ENCODE measurements at regions not wholly inside any gene's neighbourhood (a gene's known extent, or its start where the extent isn't known, plus 50 kb on each side); places are given as distances from the start of the nearest gene placed in this dataset.
"Not testable (repeated sequence)": the region's sequence is repeated elsewhere in the genome, so short reads cannot be mapped to it uniquely, and the experiment has no call there.

- TF ChIP-seq ZXDB (tag by site-specific recombination; IDR thresholded peaks at IDR 0.05), result no peak
- no peak for TF ChIP-seq IKZF3 (tag by site-specific recombination; IDR thresholded peaks at IDR 0.05)
- TF ChIP-seq KLF10 (tag by site-specific recombination; IDR thresholded peaks at IDR 0.05), result no peak
- no peak for TF ChIP-seq GLI2 (tag by site-specific recombination; IDR thresholded peaks at IDR 0.05; ENCODE audit: borderline replicate concordance, low read depth)
- no peak for TF ChIP-seq KLF8 (tag by site-specific recombination; IDR thresholded peaks at IDR 0.05)
- no peak for TF ChIP-seq ZNF791 (tag by site-specific recombination; IDR thresholded peaks at IDR 0.05)
- TF ChIP-seq ZNF175 (tag by site-specific recombination; IDR thresholded peaks at IDR 0.05), result no peak
These were observed 224.7 kb downstream of the SREK1 start (continued) for GRCh38 chr5:66368811-66369210.

GRCh38 chr5:66377747-66378146 lies 218.4 kb upstream of the MAST4 start:
- ChIA-PET POLR2A (no interaction called here), CTCF (no interaction called here)
- no peak overlapping the region for H3K27ac ChIP-seq (ENCODE audit: extremely low read depth, low read depth, low read length)
- no peaks in the 10 kb centered on the region for H3K9me3 ChIP-seq (ENCODE audit: control insufficient read depth, insufficient read depth, low read depth, low read length)
- H3K4me1 ChIP-seq (ENCODE audit: control insufficient read depth, insufficient read depth, low read length), result no peaks in the 10 kb centered on the region
- H3K4me3 ChIP-seq (ENCODE audit: low read depth, low read length), result no peak overlapping the region
- TF ChIP-seq KLF7 (tag by site-specific recombination; IDR thresholded peaks at IDR 0.05; ENCODE audit: borderline replicate concordance), result no peak
- H3K36me3 ChIP-seq (ENCODE audit: control insufficient read depth in 2 of 2, insufficient read depth in 1 of 2, low read length in 2 of 2), result no peaks in the 10 kb centered on the region

- Histone ChIP-seq H3K36me3 (ENCODE audit: control insufficient read depth in 2 of 2, insufficient read depth in 1 of 2, low read length in 2 of 2) (no peaks in the 10 kb centered on the region), H3K9me3 (ENCODE audit: control insufficient read depth, insufficient read depth, low read depth, low read length) (no peaks in the 10 kb centered on the region), H3K27ac (ENCODE audit: extremely low read depth, low read depth, low read length) (no peak overlapping the region), H3K4me1 (ENCODE audit: control insufficient read depth, insufficient read depth, low read length) (no peaks in the 10 kb centered on the region), H3K4me3 (ENCODE audit: low read depth, low read length) (no peak overlapping the region)
- TF ChIP-seq ZNF211 (tag by site-specific recombination; IDR thresholded peaks at IDR 0.05; ENCODE audit: low read depth) (no peak), ZNF747 (tag by site-specific recombination; IDR thresholded peaks at IDR 0.05) (no peak)
- POLR2A ChIA-PET, result no interaction called here
- CTCF ChIA-PET, result no interaction called here
These were observed 217.8 kb upstream of the MAST4 start for GRCh38 chr5:66378407-66378806.

- H3K36me3 ChIP-seq (ENCODE audit: control insufficient read depth in 2 of 2, insufficient read depth in 1 of 2, low read length in 2 of 2), result no peaks in the 10 kb centered on the region
- POLR2A ChIA-PET, result no interaction called here
- no peak overlapping the region for H3K27ac ChIP-seq (ENCODE audit: extremely low read depth, low read depth, low read length)
- no peak for TF ChIP-seq HOXA7 (CRISPR knock-in tag; IDR thresholded peaks at IDR 0.05; ENCODE audit: borderline replicate concordance)
- TF ChIP-seq ZNF274 (IDR thresholded peaks at IDR 0.05; ENCODE audit: low read length), result no peak
- TF ChIP-seq ZNF274 (tag by site-specific recombination; IDR thresholded peaks at IDR 0.05; ENCODE audit: borderline replicate concordance), result no peak
- TF ChIP-seq SP2 (tag by site-specific recombination; IDR thresholded peaks at IDR 0.05), result no peak
- no peak for TF ChIP-seq ZFP3 (tag by site-specific recombination; IDR thresholded peaks at IDR 0.05; ENCODE audit: low read depth)
- TF ChIP-seq OSR2 (tag by site-specific recombination; IDR thresholded peaks at IDR 0.05), result no peak
- no peak for TF ChIP-seq INSM2 (tag by site-specific recombination; IDR thresholded peaks at IDR 0.05)
- no peak for TF ChIP-seq ZNF341 (tag by site-specific recombination; IDR thresholded peaks at IDR 0.05; ENCODE audit: low read depth)
- no peak for TF ChIP-seq ZNF623 (tag by site-specific recombination; IDR thresholded peaks at IDR 0.05)
- no peak for TF ChIP-seq ZNF560 (tag by site-specific recombination; IDR thresholded peaks at IDR 0.05; ENCODE audit: borderline replicate concordance)
- no peak for TF ChIP-seq KLF9 (tag by site-specific recombination; IDR thresholded peaks at IDR 0.05; ENCODE audit: low read depth)
- no peak for TF ChIP-seq CTCF (tag by site-specific recombination; IDR thresholded peaks at IDR 0.05)
- no peak for TF ChIP-seq ZNF621 (tag by site-specific recombination; IDR thresholded peaks at IDR 0.05)
- TF ChIP-seq ZNF654 (tag by site-specific recombination; IDR thresholded peaks at IDR 0.05; ENCODE audit: low read depth), result no peak
- no peak for TF ChIP-seq ZNF837 (tag by site-specific recombination; IDR thresholded peaks at IDR 0.05)
- TF ChIP-seq ZNF473 (tag by site-specific recombination; IDR thresholded peaks at IDR 0.05), result no peak
- no peaks in the 10 kb centered on the region for H3K4me1 ChIP-seq (ENCODE audit: control insufficient read depth, insufficient read depth, low read length)
- CTCF ChIA-PET, result no interaction called here
- H3K9me3 ChIP-seq (ENCODE audit: control insufficient read depth, insufficient read depth, low read depth, low read length), result no peaks in the 10 kb centered on the region
- H3K4me3 ChIP-seq (ENCODE audit: low read depth, low read length), result no peak overlapping the region
These were observed 214.0 kb upstream of the MAST4 start for GRCh38 chr5:66382152-66382551.

GRCh38 chr5:66405145-66405544 lies 191.0 kb upstream of the MAST4 start:
- H3K4me1 ChIP-seq (ENCODE audit: control insufficient read depth, insufficient read depth, low read length); POLR2A ChIA-PET; H3K9me3 ChIP-seq (ENCODE audit: control insufficient read depth, insufficient read depth, low read depth, low read length); H3K27ac ChIP-seq (ENCODE audit: extremely low read depth, low read depth, low read length); H3K36me3 ChIP-seq (ENCODE audit: control insufficient read depth in 2 of 2, insufficient read depth in 1 of 2, low read length in 2 of 2); H3K4me3 ChIP-seq (ENCODE audit: low read depth, low read length): not testable (repeated sequence)
- CTCF ChIA-PET, result interaction anchor here (0.7 kb wide), 1 partner anchor 14 kb away, joined by 3 read pairs; no protein-coding TSS in a partner anchor
